Stomach (tissue), 4 donors: ENCODE measurements at regions not wholly inside any gene's neighbourhood (a gene's known extent, or its start where the extent isn't known, plus 50 kb on each side); places are given as distances from the start of the nearest gene placed in this dataset.

Experiments
- EP300 ChIP-seq: sonication (generic); formaldehyde crosslinking; IDR thresholded peaks from one replicate; pipeline ENCODE4 v1.6.1; 2017; ENCODE audit warnings: antibody characterized with exemption
- POLR2A ChIP-seq, 4 donors: fragments of 450-650 bp; IDR thresholded peaks; one replicate each; pipeline ENCODE4 v1.6.1; 2016; ENCODE audit warnings: antibody characterized with exemption in 4 of 4, control low read depth in 2 of 4, mild to moderate bottlenecking in 1 of 4, moderate library complexity in 1 of 4
- POLR2AphosphoS5 ChIP-seq, 3 donors: sonication (generic); formaldehyde crosslinking; IDR thresholded peaks; one replicate each; pipeline ENCODE4 v1.6.1; 2016; ENCODE audit warnings: antibody characterized with exemption in 3 of 3
- TF ChIP-seq, protein P1 (sequence below), 7 experiments: fragments of 450-650 bp in 4 of 7; fragments of 200-600 bp in 3 of 7; sonication (generic) in 3 of 7; IDR thresholded peaks; one replicate each; pipeline ENCODE4 v1.5.1; 2016 to 2019; ENCODE audit warnings: antibody characterized with exemption in 7 of 7, control low read depth in 2 of 7, mild to moderate bottlenecking in 1 of 7

DNA sequence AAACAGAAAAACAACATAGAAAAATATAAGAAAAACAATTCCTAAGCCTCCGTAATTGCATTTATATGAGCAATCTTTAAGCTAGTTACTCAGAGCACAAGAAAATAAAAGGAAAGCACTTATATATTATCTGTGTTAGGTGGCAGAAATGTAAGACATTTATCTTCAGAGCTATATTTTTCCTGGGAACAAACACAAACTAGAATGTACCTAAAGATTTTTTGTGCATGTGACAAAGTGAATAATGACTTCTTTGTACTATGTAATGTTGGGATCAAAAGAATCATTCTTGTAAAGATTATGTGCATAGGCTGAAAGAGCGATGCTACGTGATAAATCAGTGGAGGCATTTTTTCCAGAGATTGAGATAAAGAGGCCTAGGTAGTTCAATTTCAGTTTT, 111.3 kb upstream of the GMNC start:
- TF ChIP-seq, protein P1, sequence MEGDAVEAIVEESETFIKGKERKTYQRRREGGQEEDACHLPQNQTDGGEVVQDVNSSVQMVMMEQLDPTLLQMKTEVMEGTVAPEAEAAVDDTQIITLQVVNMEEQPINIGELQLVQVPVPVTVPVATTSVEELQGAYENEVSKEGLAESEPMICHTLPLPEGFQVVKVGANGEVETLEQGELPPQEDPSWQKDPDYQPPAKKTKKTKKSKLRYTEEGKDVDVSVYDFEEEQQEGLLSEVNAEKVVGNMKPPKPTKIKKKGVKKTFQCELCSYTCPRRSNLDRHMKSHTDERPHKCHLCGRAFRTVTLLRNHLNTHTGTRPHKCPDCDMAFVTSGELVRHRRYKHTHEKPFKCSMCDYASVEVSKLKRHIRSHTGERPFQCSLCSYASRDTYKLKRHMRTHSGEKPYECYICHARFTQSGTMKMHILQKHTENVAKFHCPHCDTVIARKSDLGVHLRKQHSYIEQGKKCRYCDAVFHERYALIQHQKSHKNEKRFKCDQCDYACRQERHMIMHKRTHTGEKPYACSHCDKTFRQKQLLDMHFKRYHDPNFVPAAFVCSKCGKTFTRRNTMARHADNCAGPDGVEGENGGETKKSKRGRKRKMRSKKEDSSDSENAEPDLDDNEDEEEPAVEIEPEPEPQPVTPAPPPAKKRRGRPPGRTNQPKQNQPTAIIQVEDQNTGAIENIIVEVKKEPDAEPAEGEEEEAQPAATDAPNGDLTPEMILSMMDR (IDR thresholded peaks at IDR 0.05) = no peak
- TF ChIP-seq POLR2A (IDR thresholded peaks at IDR 0.05) (no peak), EP300 (no peak), POLR2AphosphoS5 (IDR thresholded peaks at IDR 0.05) (no peak)
